Neural cell (in vitro differentiated cells): ENCODE measurements at regions not wholly inside any gene's neighbourhood (a gene's known extent, or its start where the extent isn't known, plus 50 kb on each side); places are given as distances from the start of the nearest gene placed in this dataset.

Experiments used
- EP300 ChIP-seq: fragments of 450-650 bp; conservative IDR thresholded peaks from 2 replicates; pipeline ENCODE4 v1.6.1; 2014; ENCODE audit warnings: antibody characterized with exemption, mild to moderate bottlenecking, moderate library complexity; ENCODE audit not compliant: poor library complexity, severe bottlenecking
- EZH2 ChIP-seq: fragments of 200-600, 300-800 bp; shearing (Covaris generic), sonication (generic); IDR thresholded peaks from 2 replicates; pipeline ENCODE4 v1.6.1; 2014; ENCODE audit warnings: antibody characterized with exemption, low read length, borderline replicate concordance, mild to moderate bottlenecking; ENCODE audit not compliant: insufficient read depth, poor library complexity, severe bottlenecking
- POLR2AphosphoS5 ChIP-seq: IDR thresholded peaks from 2 replicates; pipeline ENCODE4 v1.6.1; 2012
- RAD21 ChIP-seq: fragments of 450-650 bp; conservative IDR thresholded peaks from 2 replicates; pipeline ENCODE4 v1.6.1; 2014; ENCODE audit warnings: antibody characterized with exemption, mild to moderate bottlenecking, moderate library complexity
- SMC3 ChIP-seq: fragments of 450-650 bp; conservative IDR thresholded peaks from 2 replicates; pipeline ENCODE4 v1.6.1; 2014; ENCODE audit warnings: antibody characterized with exemption, mild to moderate bottlenecking, moderate library complexity; ENCODE audit not compliant: poor library complexity
- TAF1 ChIP-seq: IDR thresholded peaks from 2 replicates; pipeline ENCODE4 v1.6.1; 2012; ENCODE audit warnings: low read depth
- TF ChIP-seq, protein P1 (sequence below): fragments of 450-650 bp; IDR thresholded peaks from 2 replicates; pipeline ENCODE4 v1.5.1; 2014; ENCODE audit warnings: antibody characterized with exemption, mild to moderate bottlenecking, moderate library complexity; ENCODE audit not compliant: poor library complexity, severe bottlenecking

DNA sequence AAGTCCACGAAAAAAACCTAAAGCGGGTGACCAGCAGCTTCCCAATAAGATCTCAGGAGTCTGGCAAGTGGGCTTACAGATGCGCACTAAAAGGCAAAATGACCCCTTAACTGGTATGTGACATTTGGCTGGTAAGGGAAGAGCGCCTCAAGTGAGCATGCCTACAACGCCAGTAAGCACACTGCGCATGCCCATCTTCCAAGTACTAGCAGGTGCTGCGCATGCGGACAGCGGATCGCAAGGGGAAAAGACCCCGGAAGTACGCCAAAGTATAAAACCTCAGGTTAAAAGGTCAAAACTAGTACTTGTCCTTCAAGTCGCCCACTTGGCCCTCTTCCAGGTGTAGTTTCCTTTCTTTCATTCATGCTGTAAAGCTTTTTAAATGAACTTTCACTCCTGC lies 518.5 kb upstream of the MDGA2 start:
- TF ChIP-seq POLR2AphosphoS5: no peak
- TF ChIP-seq, protein P1, sequence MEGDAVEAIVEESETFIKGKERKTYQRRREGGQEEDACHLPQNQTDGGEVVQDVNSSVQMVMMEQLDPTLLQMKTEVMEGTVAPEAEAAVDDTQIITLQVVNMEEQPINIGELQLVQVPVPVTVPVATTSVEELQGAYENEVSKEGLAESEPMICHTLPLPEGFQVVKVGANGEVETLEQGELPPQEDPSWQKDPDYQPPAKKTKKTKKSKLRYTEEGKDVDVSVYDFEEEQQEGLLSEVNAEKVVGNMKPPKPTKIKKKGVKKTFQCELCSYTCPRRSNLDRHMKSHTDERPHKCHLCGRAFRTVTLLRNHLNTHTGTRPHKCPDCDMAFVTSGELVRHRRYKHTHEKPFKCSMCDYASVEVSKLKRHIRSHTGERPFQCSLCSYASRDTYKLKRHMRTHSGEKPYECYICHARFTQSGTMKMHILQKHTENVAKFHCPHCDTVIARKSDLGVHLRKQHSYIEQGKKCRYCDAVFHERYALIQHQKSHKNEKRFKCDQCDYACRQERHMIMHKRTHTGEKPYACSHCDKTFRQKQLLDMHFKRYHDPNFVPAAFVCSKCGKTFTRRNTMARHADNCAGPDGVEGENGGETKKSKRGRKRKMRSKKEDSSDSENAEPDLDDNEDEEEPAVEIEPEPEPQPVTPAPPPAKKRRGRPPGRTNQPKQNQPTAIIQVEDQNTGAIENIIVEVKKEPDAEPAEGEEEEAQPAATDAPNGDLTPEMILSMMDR: no peak
- TF ChIP-seq RAD21: no peak
- no peak for TF ChIP-seq EP300
- no peak for TF ChIP-seq EZH2
- no peak for TF ChIP-seq SMC3
- no peak for TF ChIP-seq TAF1
